ENCODE measurements at regions not wholly inside any gene's neighbourhood (a gene's known extent, or its start where the extent isn't known, plus 50 kb on each side); places are given as distances from the start of the nearest gene placed in this dataset.

DNA sequence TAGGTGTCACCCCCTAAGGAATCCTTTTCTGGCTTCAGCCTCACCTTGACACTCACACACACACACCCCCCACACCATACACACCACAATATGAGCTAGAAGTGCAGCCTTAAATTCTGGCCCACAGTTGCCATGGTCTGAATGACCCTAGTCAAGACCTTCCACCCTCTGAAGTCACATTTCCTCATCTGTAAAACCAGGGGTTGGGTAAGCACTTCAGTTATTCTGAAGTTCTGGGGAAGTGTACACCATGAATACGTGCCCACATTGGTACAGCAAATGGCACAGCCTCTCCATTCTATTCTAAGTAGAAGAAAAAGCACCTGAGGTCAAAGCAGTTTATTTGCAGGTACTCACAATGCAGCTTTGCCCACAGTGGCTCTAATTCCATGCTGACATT lies 372.8 kb upstream of the KLF4 start:
- no peak for DNase-seq
- H3K4me1 Mint-ChIP-seq = no peaks in the 10 kb centered on the region
- no peak overlapping the region for H3K4me3 Mint-ChIP-seq
- TF ChIP-seq, protein P1, sequence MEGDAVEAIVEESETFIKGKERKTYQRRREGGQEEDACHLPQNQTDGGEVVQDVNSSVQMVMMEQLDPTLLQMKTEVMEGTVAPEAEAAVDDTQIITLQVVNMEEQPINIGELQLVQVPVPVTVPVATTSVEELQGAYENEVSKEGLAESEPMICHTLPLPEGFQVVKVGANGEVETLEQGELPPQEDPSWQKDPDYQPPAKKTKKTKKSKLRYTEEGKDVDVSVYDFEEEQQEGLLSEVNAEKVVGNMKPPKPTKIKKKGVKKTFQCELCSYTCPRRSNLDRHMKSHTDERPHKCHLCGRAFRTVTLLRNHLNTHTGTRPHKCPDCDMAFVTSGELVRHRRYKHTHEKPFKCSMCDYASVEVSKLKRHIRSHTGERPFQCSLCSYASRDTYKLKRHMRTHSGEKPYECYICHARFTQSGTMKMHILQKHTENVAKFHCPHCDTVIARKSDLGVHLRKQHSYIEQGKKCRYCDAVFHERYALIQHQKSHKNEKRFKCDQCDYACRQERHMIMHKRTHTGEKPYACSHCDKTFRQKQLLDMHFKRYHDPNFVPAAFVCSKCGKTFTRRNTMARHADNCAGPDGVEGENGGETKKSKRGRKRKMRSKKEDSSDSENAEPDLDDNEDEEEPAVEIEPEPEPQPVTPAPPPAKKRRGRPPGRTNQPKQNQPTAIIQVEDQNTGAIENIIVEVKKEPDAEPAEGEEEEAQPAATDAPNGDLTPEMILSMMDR (IDR thresholded peaks at IDR 0.05) = no peak
- H3K36me3 Mint-ChIP-seq (ENCODE audit: low read depth) = no peaks in the 10 kb centered on the region
- H3K9me3 Mint-ChIP-seq = no peaks in the 10 kb centered on the region
- H3K27ac Mint-ChIP-seq = no peak overlapping the region
- H3K27me3 Mint-ChIP-seq (ENCODE audit: low read depth, poor library complexity) = peaks cover 9% of the 10 kb centered on the region

- TF ChIP-seq, protein P1 (IDR thresholded peaks at IDR 0.05) = no peak
- no peaks in the 10 kb centered on the region for H3K36me3 Mint-ChIP-seq (ENCODE audit: low read depth)
- H3K4me3 Mint-ChIP-seq = no peak overlapping the region
- no peak for DNase-seq
- H3K9me3 Mint-ChIP-seq = peaks cover 7% of the 10 kb centered on the region
- no peak overlapping the region for H3K27ac Mint-ChIP-seq
- H3K4me1 Mint-ChIP-seq = no peaks in the 10 kb centered on the region
- peaks cover 9% of the 10 kb centered on the region for H3K27me3 Mint-ChIP-seq (ENCODE audit: low read depth, poor library complexity)
Measured at GRCh38 chr9:107861075-107861474, 371.5 kb upstream of the KLF4 start.

- Mint-ChIP-seq H3K9me3 (peaks cover 21% of the 10 kb centered on the region), H3K4me1 (no peaks in the 10 kb centered on the region)
Measured at GRCh38 chr9:107858260-107858659, 368.7 kb upstream of the KLF4 start.

DNA sequence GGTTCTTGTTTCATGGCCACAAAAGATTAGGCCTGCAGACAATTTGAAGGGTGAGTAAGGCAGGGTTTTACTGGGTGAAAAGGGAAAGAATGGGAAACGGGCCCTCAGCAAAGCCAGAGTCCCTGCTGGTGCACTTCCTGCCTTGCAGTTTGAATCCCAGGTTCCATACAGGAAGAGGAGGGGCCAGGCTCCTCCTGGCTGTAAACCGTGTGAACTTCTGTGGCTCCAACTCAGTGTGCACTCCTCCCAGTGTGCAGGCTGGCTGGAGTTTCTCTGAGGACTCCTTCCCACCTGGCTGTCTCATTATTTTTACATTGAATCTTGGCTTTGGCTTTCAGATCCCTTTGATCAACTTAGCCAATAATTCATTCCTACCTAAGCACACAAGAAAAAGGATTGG lies 367.1 kb upstream of the KLF4 start:
- no peak overlapping the region for H3K4me3 Mint-ChIP-seq
- no peaks in the 10 kb centered on the region for H3K4me1 Mint-ChIP-seq
- no peaks in the 10 kb centered on the region for H3K27me3 Mint-ChIP-seq (ENCODE audit: low read depth, poor library complexity)
- H3K27ac Mint-ChIP-seq = no peak overlapping the region
- DNase-seq = no peak
- no peaks in the 10 kb centered on the region for H3K36me3 Mint-ChIP-seq (ENCODE audit: low read depth)
- TF ChIP-seq, protein P1 (IDR thresholded peaks at IDR 0.05) = no peak
- H3K9me3 Mint-ChIP-seq = peaks cover 21% of the 10 kb centered on the region

More at GRCh38 chr9:107858260-107858659, 368.7 kb upstream of the KLF4 start:
- Mint-ChIP-seq H3K27ac (no peak overlapping the region), H3K4me3 (no peak overlapping the region), H3K27me3 (ENCODE audit: low read depth, poor library complexity) (peaks cover 9% of the 10 kb centered on the region), H3K36me3 (ENCODE audit: low read depth) (no peaks in the 10 kb centered on the region)
- TF ChIP-seq, protein P1 (IDR thresholded peaks at IDR 0.05) = no peak
- no peak for DNase-seq

- H3K36me3 Mint-ChIP-seq (ENCODE audit: low read depth) = no peaks in the 10 kb centered on the region
- no peak overlapping the region for H3K4me3 Mint-ChIP-seq
- H3K27me3 Mint-ChIP-seq (ENCODE audit: low read depth, poor library complexity) = no peaks in the 10 kb centered on the region
- TF ChIP-seq, protein P1 (IDR thresholded peaks at IDR 0.05) = no peak
- no peak overlapping the region for H3K27ac Mint-ChIP-seq
- peaks cover 21% of the 10 kb centered on the region for H3K9me3 Mint-ChIP-seq
- no peaks in the 10 kb centered on the region for H3K4me1 Mint-ChIP-seq
- no peak for DNase-seq
Measured at GRCh38 chr9:107855164-107855563, 365.6 kb upstream of the KLF4 start.

DNA sequence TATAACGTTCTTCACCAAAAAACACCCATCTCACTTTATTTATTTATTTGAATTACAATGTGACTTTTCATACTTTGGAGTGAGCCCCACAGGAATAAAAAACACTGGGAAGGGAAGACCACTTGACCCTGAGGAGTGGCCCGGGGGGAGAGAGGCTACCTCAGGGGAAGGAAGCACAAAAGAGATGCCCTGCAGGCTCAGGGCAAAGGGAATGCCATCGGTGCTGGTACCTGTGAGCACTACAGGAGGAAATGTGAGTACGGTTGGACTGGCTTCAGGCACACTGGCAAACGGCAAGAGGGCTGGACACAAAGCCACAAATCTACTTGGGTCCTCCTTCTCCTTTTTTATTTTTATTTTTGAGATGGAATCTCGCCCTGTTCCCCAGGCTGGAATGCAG lies 363.9 kb upstream of the KLF4 start:
- H3K4me3 Mint-ChIP-seq = no peak overlapping the region
- no peaks in the 10 kb centered on the region for H3K4me1 Mint-ChIP-seq

More for the DNA sequence above, 363.9 kb upstream of the KLF4 start:
- no peak for DNase-seq
- no peak overlapping the region for H3K27ac Mint-ChIP-seq
- H3K27me3 Mint-ChIP-seq (ENCODE audit: low read depth, poor library complexity) = no peaks in the 10 kb centered on the region
- peaks cover 21% of the 10 kb centered on the region for H3K9me3 Mint-ChIP-seq
- no peaks in the 10 kb centered on the region for H3K36me3 Mint-ChIP-seq (ENCODE audit: low read depth)
- TF ChIP-seq, protein P1 (IDR thresholded peaks at IDR 0.05) = no peak

Measured in nephron progenitor cell (in vitro differentiated cells).